ENCODE measurements at regions not wholly inside any gene's neighbourhood (a gene's known extent, or its start where the extent isn't known, plus 50 kb on each side); places are given as distances from the start of the nearest gene placed in this dataset.
"Not testable (repeated sequence)": the region's sequence is repeated elsewhere in the genome, so short reads cannot be mapped to it uniquely, and the experiment has no call there.

- DNase-seq (no peak), ATAC-seq (no peak)
- no peaks in the 10 kb centered on the region for H3K9me3 ChIP-seq
- TF ChIP-seq CTCF (IDR thresholded peaks at IDR 0.05): no peak
- no peak overlapping the region for H3K4me3 ChIP-seq
- H3K27me3 ChIP-seq: no peaks in the 10 kb centered on the region
- H3K4me1 ChIP-seq: no peaks in the 10 kb centered on the region
- intact Hi-C loops (cut with DNase I): no loop called here
- WGBS, 2 donors: 53 to 64% methylated on average over 5 of the region's 5 CpGs
- H3K27ac ChIP-seq: no peak overlapping the region
- H3K36me3 ChIP-seq: no peaks in the 10 kb centered on the region
Measured at GRCh38 chr6:99668036-99668705, 61.5 kb downstream of the PRDM13 start.

- TF ChIP-seq CTCF (IDR thresholded peaks at IDR 0.05): no peak
- ATAC-seq: no peak
- Histone ChIP-seq H3K4me1 (no peaks in the 10 kb centered on the region), H3K36me3 (no peaks in the 10 kb centered on the region), H3K27me3 (peaks cover 0 to 14% (median 0%) of the 10 kb centered on the region in 7 donors), H3K9me3 (peaks cover 0 to 14% (median 0%) of the 10 kb centered on the region in 11 donors), H3K4me3 (no peak overlapping the region), H3K27ac (no peak overlapping the region)
- WGBS, 2 donors: 74 to 89% methylated on average over 2 of the region's 2 CpGs
- intact Hi-C loops (cut with DNase I): no loop called here
- no peak for DNase-seq
Measured at GRCh38 chr6:99689916-99690685, 83.5 kb downstream of the PRDM13 start.

- WGBS, 2 donors: 80 to 83% methylated on average over 9 of the region's 9 CpGs
- H3K36me3 ChIP-seq; H3K9me3 ChIP-seq; H3K27ac ChIP-seq; H3K4me1 ChIP-seq; H3K27me3 ChIP-seq; intact Hi-C loops (cut with DNase I); H3K4me3 ChIP-seq; DNase-seq; ATAC-seq: not testable (repeated sequence)
Measured at GRCh38 chr6:99702287-99702686, 95.7 kb downstream of the PRDM13 start.

GRCh38 chr6:99709062-99709461 is 102.4 kb downstream of the PRDM13 start:
- ATAC-seq (no peak), DNase-seq (no peak)
- Histone ChIP-seq H3K4me3 (no peak overlapping the region), H3K27me3 (no peaks in the 10 kb centered on the region), H3K36me3 (no peaks in the 10 kb centered on the region), H3K9me3 (no peaks in the 10 kb centered on the region), H3K27ac (no peak overlapping the region), H3K4me1 (no peaks in the 10 kb centered on the region)
- no peak for TF ChIP-seq CTCF (IDR thresholded peaks at IDR 0.05)
- intact Hi-C loops (cut with DNase I): no loop called here

GRCh38 chr6:99711302-99711701 is 104.7 kb downstream of the PRDM13 start:
- H3K9me3 ChIP-seq: peaks cover 0 to 7% (median 0%) of the 10 kb centered on the region in 11 donors
- H3K4me3 ChIP-seq: no peak overlapping the region
- DNase-seq: no peak
- ATAC-seq: no peak
- no peaks in the 10 kb centered on the region for H3K4me1 ChIP-seq
- no peak for TF ChIP-seq CTCF (IDR thresholded peaks at IDR 0.05)
- intact Hi-C loops (cut with DNase I): no loop called here
- H3K27me3 ChIP-seq: peaks cover 0 to 5% (median 0%) of the 10 kb centered on the region in 7 donors
- H3K36me3 ChIP-seq: no peaks in the 10 kb centered on the region
- no peak overlapping the region for H3K27ac ChIP-seq

All from heart right ventricle (tissue), 16 donors.